ENCODE measurements at regions not wholly inside any gene's neighbourhood (a gene's known extent, or its start where the extent isn't known, plus 50 kb on each side); places are given as distances from the start of the nearest gene placed in this dataset.

DNA sequence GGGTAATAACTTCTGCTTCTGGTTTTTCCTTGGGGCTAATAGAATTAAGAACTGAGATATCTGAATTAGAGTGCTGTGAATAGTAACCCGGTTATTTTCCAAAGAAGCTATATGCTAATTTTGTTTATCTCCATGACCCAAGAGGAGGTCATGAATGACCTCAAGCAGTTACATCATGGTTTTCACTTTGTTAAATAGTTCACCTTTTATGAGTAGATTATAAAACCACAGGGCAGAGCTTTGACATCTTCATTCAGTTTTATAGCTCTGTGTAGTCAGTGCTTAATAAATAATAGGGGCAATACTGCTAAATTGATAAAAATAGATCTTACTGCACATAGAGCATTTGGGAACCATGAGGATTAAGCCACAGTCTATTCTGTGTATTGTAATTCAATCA, 462.2 kb downstream of the LRIG3 start:
- TF ChIP-seq, protein P1, sequence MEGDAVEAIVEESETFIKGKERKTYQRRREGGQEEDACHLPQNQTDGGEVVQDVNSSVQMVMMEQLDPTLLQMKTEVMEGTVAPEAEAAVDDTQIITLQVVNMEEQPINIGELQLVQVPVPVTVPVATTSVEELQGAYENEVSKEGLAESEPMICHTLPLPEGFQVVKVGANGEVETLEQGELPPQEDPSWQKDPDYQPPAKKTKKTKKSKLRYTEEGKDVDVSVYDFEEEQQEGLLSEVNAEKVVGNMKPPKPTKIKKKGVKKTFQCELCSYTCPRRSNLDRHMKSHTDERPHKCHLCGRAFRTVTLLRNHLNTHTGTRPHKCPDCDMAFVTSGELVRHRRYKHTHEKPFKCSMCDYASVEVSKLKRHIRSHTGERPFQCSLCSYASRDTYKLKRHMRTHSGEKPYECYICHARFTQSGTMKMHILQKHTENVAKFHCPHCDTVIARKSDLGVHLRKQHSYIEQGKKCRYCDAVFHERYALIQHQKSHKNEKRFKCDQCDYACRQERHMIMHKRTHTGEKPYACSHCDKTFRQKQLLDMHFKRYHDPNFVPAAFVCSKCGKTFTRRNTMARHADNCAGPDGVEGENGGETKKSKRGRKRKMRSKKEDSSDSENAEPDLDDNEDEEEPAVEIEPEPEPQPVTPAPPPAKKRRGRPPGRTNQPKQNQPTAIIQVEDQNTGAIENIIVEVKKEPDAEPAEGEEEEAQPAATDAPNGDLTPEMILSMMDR (IDR thresholded peaks at IDR 0.05): no peak
- TF ChIP-seq POLR2A (IDR thresholded peaks at IDR 0.05): no peak

Measured in esophagus squamous epithelium (tissue), 4 donors.